WERI-Rb-1 (cell line): ENCODE measurements at regions not wholly inside any gene's neighbourhood (a gene's known extent, or its start where the extent isn't known, plus 50 kb on each side); places are given as distances from the start of the nearest gene placed in this dataset.

Experiments
- DNase-seq: peaks from one replicate; pipeline ENCODE4 v3.0.0-alpha.2; 2020
- H3K27ac ChIP-seq: fragments of 250-450 bp; sonication (Bioruptor Pico); 2 replicates; pipeline ENCODE4 v1.5.1; 2020; ENCODE audit warnings: mild to moderate bottlenecking, moderate library complexity
- H3K27me3 ChIP-seq: fragments of 250-450 bp; sonication (Bioruptor Pico); 2 replicates; pipeline ENCODE4 v1.5.1; 2021; ENCODE audit warnings: mild to moderate bottlenecking, low read depth, moderate library complexity; ENCODE audit not compliant: insufficient read depth, severe bottlenecking
- H3K36me3 ChIP-seq: fragments of 250-450 bp; sonication (Bioruptor Pico); 2 replicates; pipeline ENCODE4 v1.5.1; 2020; ENCODE audit warnings: mild to moderate bottlenecking, moderate library complexity
- H3K4me3 ChIP-seq: 2 replicates; pipeline ENCODE4 v1.5.1; 2011; ENCODE audit warnings: low read depth, mild to moderate bottlenecking, control low read depth, low read length
- H3K9me3 ChIP-seq: fragments of 250-450 bp; sonication (Bioruptor Pico); 2 replicates; pipeline ENCODE4 v1.5.1; 2021; ENCODE audit warnings: mild to moderate bottlenecking, moderate library complexity; ENCODE audit not compliant: severe bottlenecking
- CTCF ChIP-seq: IDR thresholded peaks from 2 replicates; pipeline ENCODE4 v1.5.1; 2011; ENCODE audit warnings: low read depth, mild to moderate bottlenecking, control low read depth, inconsistent platforms, low read length

GRCh38 chr9:113794721-113795120 lies 81.4 kb upstream of the ZNF618 start:
- no peak overlapping the region for H3K4me3 ChIP-seq
- no peak for TF ChIP-seq CTCF
- peaks cover 73% of the 10 kb centered on the region for H3K27me3 ChIP-seq
- no peaks in the 10 kb centered on the region for H3K36me3 ChIP-seq
- DNase-seq, result no peak
- peaks cover 17% of the 10 kb centered on the region for H3K9me3 ChIP-seq
- no peak overlapping the region for H3K27ac ChIP-seq

GRCh38 chr9:113795811-113796392 lies 80.2 kb upstream of the ZNF618 start:
- peaks cover 61% of the 10 kb centered on the region for H3K27me3 ChIP-seq
- H3K4me3 ChIP-seq, result no peak overlapping the region
- TF ChIP-seq CTCF, result no peak

GRCh38 chr9:113796646-113797426 lies 79.3 kb upstream of the ZNF618 start:
- peak; percentile 34; the same call in 1 of the 2 replicates for TF ChIP-seq CTCF
- Histone ChIP-seq H3K36me3 (no peaks in the 10 kb centered on the region), H3K4me3 (no peak overlapping the region), H3K9me3 (no peaks in the 10 kb centered on the region), H3K27me3 (peaks cover 52% of the 10 kb centered on the region), H3K27ac (no peak overlapping the region)
- DNase-seq, result no peak

More at GRCh38 chr9:113795811-113796392, 80.2 kb upstream of the ZNF618 start:
- DNase-seq, result no peak
- H3K27ac ChIP-seq, result no peak overlapping the region
- peaks cover 9% of the 10 kb centered on the region for H3K9me3 ChIP-seq
- H3K36me3 ChIP-seq, result no peaks in the 10 kb centered on the region

GRCh38 chr9:113798062-113799030 lies 77.8 kb upstream of the ZNF618 start:
- no peak for TF ChIP-seq CTCF
- Histone ChIP-seq H3K27ac (no peak overlapping the region), H3K36me3 (no peaks in the 10 kb centered on the region), H3K4me3 (no peak overlapping the region), H3K27me3 (peaks cover 39% of the 10 kb centered on the region), H3K9me3 (no peaks in the 10 kb centered on the region)
- DNase-seq, result no peak

GRCh38 chr9:113800276-113800675 lies 75.8 kb upstream of the ZNF618 start:
- DNase-seq, result no peak
- TF ChIP-seq CTCF, result no peak
- Histone ChIP-seq H3K27me3 (peaks cover 30% of the 10 kb centered on the region), H3K4me3 (no peak overlapping the region), H3K27ac (no peak overlapping the region), H3K36me3 (no peaks in the 10 kb centered on the region), H3K9me3 (no peaks in the 10 kb centered on the region)
